ENCODE measurements at regions not wholly inside any gene's neighbourhood (a gene's known extent, or its start where the extent isn't known, plus 50 kb on each side); places are given as distances from the start of the nearest gene placed in this dataset.

- DNase-seq = peak; percentile 11
- H3K36me3 Mint-ChIP-seq (ENCODE audit: low read depth) = no peaks in the 10 kb centered on the region
- intact Hi-C loops (cut with micrococcal nuclease) = no loop called here
- H3K9me3 Mint-ChIP-seq = no peaks in the 10 kb centered on the region
- no peak for ATAC-seq
- ChIA-PET CTCF (no interaction called here), POLR2A (no interaction called here)
- no peak overlapping the region for H3K27ac Mint-ChIP-seq
- peaks cover 16% of the 10 kb centered on the region for H3K27me3 Mint-ChIP-seq
- H3K4me3 Mint-ChIP-seq = no peak overlapping the region
- TF ChIP-seq, protein P1, sequence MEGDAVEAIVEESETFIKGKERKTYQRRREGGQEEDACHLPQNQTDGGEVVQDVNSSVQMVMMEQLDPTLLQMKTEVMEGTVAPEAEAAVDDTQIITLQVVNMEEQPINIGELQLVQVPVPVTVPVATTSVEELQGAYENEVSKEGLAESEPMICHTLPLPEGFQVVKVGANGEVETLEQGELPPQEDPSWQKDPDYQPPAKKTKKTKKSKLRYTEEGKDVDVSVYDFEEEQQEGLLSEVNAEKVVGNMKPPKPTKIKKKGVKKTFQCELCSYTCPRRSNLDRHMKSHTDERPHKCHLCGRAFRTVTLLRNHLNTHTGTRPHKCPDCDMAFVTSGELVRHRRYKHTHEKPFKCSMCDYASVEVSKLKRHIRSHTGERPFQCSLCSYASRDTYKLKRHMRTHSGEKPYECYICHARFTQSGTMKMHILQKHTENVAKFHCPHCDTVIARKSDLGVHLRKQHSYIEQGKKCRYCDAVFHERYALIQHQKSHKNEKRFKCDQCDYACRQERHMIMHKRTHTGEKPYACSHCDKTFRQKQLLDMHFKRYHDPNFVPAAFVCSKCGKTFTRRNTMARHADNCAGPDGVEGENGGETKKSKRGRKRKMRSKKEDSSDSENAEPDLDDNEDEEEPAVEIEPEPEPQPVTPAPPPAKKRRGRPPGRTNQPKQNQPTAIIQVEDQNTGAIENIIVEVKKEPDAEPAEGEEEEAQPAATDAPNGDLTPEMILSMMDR (IDR thresholded peaks at IDR 0.05) = peak; percentile 32
- no peaks in the 10 kb centered on the region for H3K4me1 Mint-ChIP-seq (ENCODE audit: low read depth)
Measured at GRCh38 chr1:37096523-37096922, 62.2 kb upstream of the GRIK3 start.

DNA sequence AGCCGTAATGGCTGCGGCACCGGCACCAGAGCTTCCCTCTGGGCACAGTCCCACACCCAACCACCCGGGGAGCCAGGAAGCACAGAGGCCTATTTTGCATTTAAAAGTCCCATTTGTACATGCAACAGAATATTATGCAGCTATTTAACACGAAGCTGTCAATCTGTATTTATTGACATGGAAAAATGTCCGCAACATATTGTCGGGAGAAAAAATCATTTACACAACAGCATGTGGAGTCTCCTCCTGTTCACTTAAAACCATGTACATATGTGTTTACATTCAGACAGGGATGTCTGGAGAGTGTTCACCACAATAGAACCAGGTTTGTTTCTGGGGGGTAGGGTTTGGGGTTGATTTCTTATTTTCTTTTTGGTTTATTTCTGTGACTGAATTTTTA, 63.4 kb upstream of the GRIK3 start:
- ChIA-PET CTCF (no interaction called here), POLR2A (no interaction called here)
- no peak overlapping the region for H3K27ac Mint-ChIP-seq
- no peaks in the 10 kb centered on the region for H3K9me3 Mint-ChIP-seq
- DNase-seq = no peak
- no peaks in the 10 kb centered on the region for H3K36me3 Mint-ChIP-seq (ENCODE audit: low read depth)
- H3K4me3 Mint-ChIP-seq = no peak overlapping the region
- intact Hi-C loops (cut with micrococcal nuclease) = no loop called here
- TF ChIP-seq, protein P1 (IDR thresholded peaks at IDR 0.05) = no peak
- no peak for ATAC-seq
- no peaks in the 10 kb centered on the region for H3K4me1 Mint-ChIP-seq (ENCODE audit: low read depth)
- peaks cover 14% of the 10 kb centered on the region for H3K27me3 Mint-ChIP-seq

GRCh38 chr1:37098237-37098636, 63.9 kb upstream of the GRIK3 start:
- no peaks in the 10 kb centered on the region for H3K4me1 Mint-ChIP-seq (ENCODE audit: low read depth)
- no peak overlapping the region for H3K27ac Mint-ChIP-seq
- H3K36me3 Mint-ChIP-seq (ENCODE audit: low read depth) = no peaks in the 10 kb centered on the region
- ChIA-PET POLR2A (no interaction called here), CTCF (no interaction called here)
- intact Hi-C loops (cut with micrococcal nuclease) = no loop called here
- H3K4me3 Mint-ChIP-seq = no peak overlapping the region
- H3K9me3 Mint-ChIP-seq = no peaks in the 10 kb centered on the region
- TF ChIP-seq, protein P1 (IDR thresholded peaks at IDR 0.05) = no peak
- peaks cover 14% of the 10 kb centered on the region for H3K27me3 Mint-ChIP-seq
- ATAC-seq = no peak
- DNase-seq = no peak

- no peak for ATAC-seq
- Mint-ChIP-seq H3K27me3 (peaks cover 11% of the 10 kb centered on the region), H3K36me3 (ENCODE audit: low read depth) (no peaks in the 10 kb centered on the region), H3K27ac (no peak overlapping the region), H3K9me3 (no peaks in the 10 kb centered on the region), H3K4me1 (ENCODE audit: low read depth) (no peaks in the 10 kb centered on the region), H3K4me3 (no peak overlapping the region)
- TF ChIP-seq, protein P1 (IDR thresholded peaks at IDR 0.05) = no peak
- DNase-seq = no peak
- CTCF ChIA-PET = no interaction called here
- POLR2A ChIA-PET = no interaction called here
- intact Hi-C loops (cut with micrococcal nuclease) = no loop called here
Measured at GRCh38 chr1:37100310-37100709, 66.0 kb upstream of the GRIK3 start.

DNA sequence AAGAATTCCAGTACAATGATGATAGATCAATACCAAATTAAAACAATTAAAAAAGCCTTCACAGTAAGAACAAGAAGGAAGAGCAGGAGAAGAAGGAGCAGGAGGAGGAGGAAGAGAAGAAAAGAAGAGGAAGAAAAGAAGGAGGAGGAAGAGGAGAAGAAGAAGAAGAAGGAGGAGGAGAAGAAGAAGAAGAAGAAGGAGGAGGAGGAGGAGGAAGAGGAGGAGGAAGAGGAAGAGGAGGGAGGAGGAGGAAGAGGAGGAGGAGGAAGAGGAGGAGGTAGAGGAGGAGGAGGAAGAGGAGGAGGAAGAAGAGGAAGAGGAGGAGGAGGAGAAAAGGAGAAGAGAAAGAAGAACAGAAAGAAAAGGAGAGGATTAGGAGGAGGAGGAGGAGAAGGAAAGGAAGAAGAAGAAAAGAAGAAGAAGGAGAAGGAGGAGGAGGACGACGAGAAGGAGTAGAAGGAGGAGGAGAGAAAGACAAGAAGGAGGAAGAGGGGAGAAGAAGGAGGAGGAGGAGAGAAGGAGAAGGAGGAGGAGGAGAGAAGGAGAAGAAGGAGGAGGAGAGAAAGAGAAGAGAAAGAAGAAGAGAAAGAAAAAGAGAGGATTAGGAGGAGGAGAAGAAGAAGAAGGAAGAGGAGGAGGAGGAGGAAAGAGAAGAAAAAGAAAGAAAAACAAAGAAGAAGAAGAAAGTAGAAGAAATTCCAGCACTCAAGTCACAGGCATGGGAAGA, 68.5 kb upstream of the GRIK3 start:
- no peaks in the 10 kb centered on the region for H3K9me3 Mint-ChIP-seq
- ChIA-PET POLR2A (no interaction called here), CTCF (no interaction called here)
- H3K4me3 Mint-ChIP-seq = no peak overlapping the region
- intact Hi-C loops (cut with micrococcal nuclease) = no loop called here
- H3K27ac Mint-ChIP-seq = no peak overlapping the region
- no peaks in the 10 kb centered on the region for H3K36me3 Mint-ChIP-seq (ENCODE audit: low read depth)
- H3K4me1 Mint-ChIP-seq (ENCODE audit: low read depth) = no peaks in the 10 kb centered on the region
- peaks cover 12% of the 10 kb centered on the region for H3K27me3 Mint-ChIP-seq
- no peak for ATAC-seq
- no peak for DNase-seq
- TF ChIP-seq, protein P1 (IDR thresholded peaks at IDR 0.05) = no peak
